ENCODE measurements at regions not wholly inside any gene's neighbourhood (a gene's known extent, or its start where the extent isn't known, plus 50 kb on each side); places are given as distances from the start of the nearest gene placed in this dataset.

DNA sequence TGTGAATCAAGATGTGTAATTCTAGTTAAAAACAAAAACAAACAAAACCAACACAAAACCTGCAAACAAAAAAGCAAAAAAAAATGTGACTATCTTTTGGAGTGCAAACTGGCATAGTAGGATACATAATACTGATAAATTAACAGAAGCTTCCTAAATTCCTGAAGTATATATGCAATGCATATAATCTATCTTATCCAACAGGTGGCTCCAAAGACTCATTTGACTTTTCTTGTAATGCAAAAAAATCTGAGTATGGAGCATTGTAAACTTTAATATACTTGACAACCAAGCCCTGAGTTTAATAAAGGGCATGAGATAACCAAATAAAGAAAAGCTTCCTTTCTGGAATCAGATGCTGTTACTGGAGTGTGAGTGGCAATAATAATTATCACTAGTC, 1003.6 kb downstream of the FSCB start:
- no TSS peak for BruUV-seq (replicated peaks)
- dilution Hi-C loops (cut with HindIII; ENCODE audit: low sequenced_read_pairs, unreplicated experiment) (no loop called here), in situ Hi-C loops (cut with MboI; ENCODE audit: low sequenced_read_pairs) (no loop called here), intact Hi-C loops (cut with micrococcal nuclease) (no loop called here)
- H3K4ac ChIP-seq (ENCODE audit: low read depth, low read length): no peak overlapping the region
- H3K9ac ChIP-seq (ENCODE audit: low read depth, low read length): no peak overlapping the region
- H3K27ac ChIP-seq (ENCODE audit: insufficient read depth, low read length): no peak overlapping the region
- H2BK5ac ChIP-seq (ENCODE audit: low read depth, low read length, poor library complexity, severe bottlenecking): no peak overlapping the region
- no peaks in the 10 kb centered on the region for H3K9me3 ChIP-seq (ENCODE audit: control insufficient read depth, insufficient read depth, low read length)
- DNase-seq (no peak), ATAC-seq (ENCODE audit: low read depth) (no peak)
- no peak overlapping the region for H2BK15ac ChIP-seq (ENCODE audit: low read depth, low read length)
- ChIA-PET CTCF (no interaction called here), POLR2A (ENCODE audit: unreplicated experiment) (no interaction called here)
- no peaks in the 10 kb centered on the region for H3K36me3 ChIP-seq (ENCODE audit: control insufficient read depth, insufficient read depth, low read length)
- no peak overlapping the region for H4K8ac ChIP-seq (ENCODE audit: low read depth in 2 of 2, low read length in 2 of 2)
- no peaks in the 10 kb centered on the region for H3K4me1 ChIP-seq (ENCODE audit: control insufficient read depth, insufficient read depth, low read length)
- no peak overlapping the region for H3K4me3 ChIP-seq (ENCODE audit: insufficient read depth, low read depth, low read length)
- no peak for TF ChIP-seq SMC3 (IDR thresholded peaks at IDR 0.05; ENCODE audit: low read depth, low read length)
- TF ChIP-seq, protein P1, sequence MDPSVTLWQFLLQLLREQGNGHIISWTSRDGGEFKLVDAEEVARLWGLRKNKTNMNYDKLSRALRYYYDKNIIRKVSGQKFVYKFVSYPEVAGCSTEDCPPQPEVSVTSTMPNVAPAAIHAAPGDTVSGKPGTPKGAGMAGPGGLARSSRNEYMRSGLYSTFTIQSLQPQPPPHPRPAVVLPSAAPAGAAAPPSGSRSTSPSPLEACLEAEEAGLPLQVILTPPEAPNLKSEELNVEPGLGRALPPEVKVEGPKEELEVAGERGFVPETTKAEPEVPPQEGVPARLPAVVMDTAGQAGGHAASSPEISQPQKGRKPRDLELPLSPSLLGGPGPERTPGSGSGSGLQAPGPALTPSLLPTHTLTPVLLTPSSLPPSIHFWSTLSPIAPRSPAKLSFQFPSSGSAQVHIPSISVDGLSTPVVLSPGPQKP (IDR thresholded peaks at IDR 0.05; ENCODE audit: borderline replicate concordance, low read depth, low read length): no peak
- TF ChIP-seq CHD1 (IDR thresholded peaks at IDR 0.05; ENCODE audit: low read depth, low read length): no peak
- TF ChIP-seq POLR2A (IDR thresholded peaks at IDR 0.05; ENCODE audit: low read depth, low read length): no peak
- no peak for TF ChIP-seq RAD21 (IDR thresholded peaks at IDR 0.05; ENCODE audit: low read length)
- TF ChIP-seq RFX5 (IDR thresholded peaks at IDR 0.05; ENCODE audit: low read depth, low read length): no peak
- TF ChIP-seq, protein P2, sequence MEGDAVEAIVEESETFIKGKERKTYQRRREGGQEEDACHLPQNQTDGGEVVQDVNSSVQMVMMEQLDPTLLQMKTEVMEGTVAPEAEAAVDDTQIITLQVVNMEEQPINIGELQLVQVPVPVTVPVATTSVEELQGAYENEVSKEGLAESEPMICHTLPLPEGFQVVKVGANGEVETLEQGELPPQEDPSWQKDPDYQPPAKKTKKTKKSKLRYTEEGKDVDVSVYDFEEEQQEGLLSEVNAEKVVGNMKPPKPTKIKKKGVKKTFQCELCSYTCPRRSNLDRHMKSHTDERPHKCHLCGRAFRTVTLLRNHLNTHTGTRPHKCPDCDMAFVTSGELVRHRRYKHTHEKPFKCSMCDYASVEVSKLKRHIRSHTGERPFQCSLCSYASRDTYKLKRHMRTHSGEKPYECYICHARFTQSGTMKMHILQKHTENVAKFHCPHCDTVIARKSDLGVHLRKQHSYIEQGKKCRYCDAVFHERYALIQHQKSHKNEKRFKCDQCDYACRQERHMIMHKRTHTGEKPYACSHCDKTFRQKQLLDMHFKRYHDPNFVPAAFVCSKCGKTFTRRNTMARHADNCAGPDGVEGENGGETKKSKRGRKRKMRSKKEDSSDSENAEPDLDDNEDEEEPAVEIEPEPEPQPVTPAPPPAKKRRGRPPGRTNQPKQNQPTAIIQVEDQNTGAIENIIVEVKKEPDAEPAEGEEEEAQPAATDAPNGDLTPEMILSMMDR (conservative IDR thresholded peaks at IDR 0.05; ENCODE audit: low read depth, low read length): no peak
- no peak for TF ChIP-seq MXI1 (IDR thresholded peaks at IDR 0.05; ENCODE audit: borderline replicate concordance, low read depth, low read length)
- no peak for TF ChIP-seq MAZ (IDR thresholded peaks at IDR 0.05; ENCODE audit: borderline replicate concordance, low read depth, low read length)
- TF ChIP-seq CEBPB (IDR thresholded peaks at IDR 0.05; ENCODE audit: low read depth, low read length): no peak
- H2AK9ac ChIP-seq (replicated peaks; ENCODE audit: low read depth, low read length, poor library complexity): no peak overlapping the region
- no peak overlapping the region for H3K56ac ChIP-seq (ENCODE audit: extremely low read depth, insufficient read depth, low read length)
- no peaks in the 10 kb centered on the region for H3K9me1 ChIP-seq (ENCODE audit: insufficient read depth, low read length)
- H3K18ac ChIP-seq (ENCODE audit: low read depth, low read length): no peak overlapping the region
- H4K5ac ChIP-seq (ENCODE audit: low read depth, low read length): no peak overlapping the region
- H3K27me3 ChIP-seq (ENCODE audit: control insufficient read depth, insufficient read depth, low read length): no peaks in the 10 kb centered on the region
- no peak overlapping the region for H4K91ac ChIP-seq (ENCODE audit: insufficient read depth, low read depth, low read length)
- no peak overlapping the region for H3K4me2 ChIP-seq (ENCODE audit: low read depth, low read length)
- H2BK120ac ChIP-seq (ENCODE audit: low read depth, low read length): no peak overlapping the region
- H2AFZ ChIP-seq (replicated peaks; ENCODE audit: low read length, poor library complexity): no peak overlapping the region
- H2BK20ac ChIP-seq (ENCODE audit: low read depth, low read length): no peak overlapping the region
- H2AK5ac ChIP-seq (ENCODE audit: low read depth, low read length): no peak overlapping the region
- no peak overlapping the region for H3K14ac ChIP-seq (replicated peaks; ENCODE audit: low read depth, low read length)
- H3K23ac ChIP-seq (ENCODE audit: low read depth, low read length): no peak overlapping the region
- H4K20me1 ChIP-seq (ENCODE audit: insufficient read depth, low read length): no peaks in the 10 kb centered on the region
- H3K79me1 ChIP-seq (ENCODE audit: low read depth in 1 of 2, low read length in 2 of 2): no peaks in the 10 kb centered on the region
